ENCODE measurements at regions not wholly inside any gene's neighbourhood (a gene's known extent, or its start where the extent isn't known, plus 50 kb on each side); places are given as distances from the start of the nearest gene placed in this dataset.
A peak's percentile ranks its signal among the peaks of the same experiment; 100 is the strongest.

GRCh38 chr1:60153961-60154360 lies 80.4 kb upstream of the C1orf87 start:
- H3K4me3 Mint-ChIP-seq: no peak overlapping the region
- no CpG with 5 or more reads among the region's 2 CpGs for WGBS (ENCODE audit: extremely low coverage, insufficient read length, low lambda C conversion rate)
- Histone ChIP-seq H4K5ac (ENCODE audit: insufficient read length, low read depth, low read length) (no peak overlapping the region), H3K4me2 (ENCODE audit: insufficient read depth, insufficient read length, low read length) (no peak overlapping the region), H3K27ac (ENCODE audit: insufficient read length, low read depth, low read length) (no peak overlapping the region), H3K23ac (ENCODE audit: insufficient read length, low read depth, low read length) (no peak overlapping the region), H3K79me2 (ENCODE audit: insufficient read depth, low read length) (no peaks in the 10 kb centered on the region), H3K9me3 (ENCODE audit: control insufficient read depth, low read depth, low read length) (no peaks in the 10 kb centered on the region), H3K4me1 (ENCODE audit: insufficient read depth, low read length) (peaks cover 3% of the 10 kb centered on the region; the same call in 1 of the 2 replicates), H2AFZ (ENCODE audit: low read length) (no peak overlapping the region), H2BK20ac (ENCODE audit: low read depth, low read length, poor library complexity, severe bottlenecking) (no peak overlapping the region), H2BK5ac (ENCODE audit: insufficient read length, low read length) (no peak overlapping the region), H3K18ac (ENCODE audit: insufficient read length, low read depth, low read length) (no peak overlapping the region), H2BK12ac (ENCODE audit: insufficient read length, low read depth, low read length) (no peak overlapping the region), H3K9ac (ENCODE audit: extremely low read depth, insufficient read length, low read length) (no peak overlapping the region), H3K4ac (ENCODE audit: low read depth, low read length) (no peak overlapping the region), H3T11ph (ENCODE audit: low read length) (no peak overlapping the region), H2AK5ac (ENCODE audit: insufficient read length, low read length) (no peak overlapping the region), H4K91ac (ENCODE audit: insufficient read length, low read depth, low read length) (no peak overlapping the region), H3K14ac (ENCODE audit: insufficient read depth, low read length) (no peak overlapping the region), H3K79me1 (ENCODE audit: insufficient read depth, low read depth, low read length, poor library complexity, severe bottlenecking) (no peaks in the 10 kb centered on the region), H3K56ac (ENCODE audit: insufficient read length, low read depth, low read length) (no peak overlapping the region), H2BK120ac (ENCODE audit: low read depth, low read length, poor library complexity, severe bottlenecking) (no peak overlapping the region), H4K8ac (replicated peaks; ENCODE audit: insufficient read length, low read depth, low read length) (no peak overlapping the region), H2BK15ac (ENCODE audit: low read depth, low read length) (no peak overlapping the region), H4K20me1 (ENCODE audit: control insufficient read depth, insufficient read depth, insufficient read length) (no peaks in the 10 kb centered on the region), H3K23me2 (ENCODE audit: insufficient read length, low read depth, low read length, poor library complexity, severe bottlenecking) (no peaks in the 10 kb centered on the region), H3K27me3 (ENCODE audit: insufficient read depth, low read length) (no peaks in the 10 kb centered on the region)
- no peaks in the 10 kb centered on the region for H3K36me3 Mint-ChIP-seq (ENCODE audit: insufficient read depth in 1 of 3, low read depth in 3 of 3)
- H3K27me3 Mint-ChIP-seq (ENCODE audit: low read depth): no peaks in the 10 kb centered on the region
- peaks cover 7 to 9% of the 10 kb centered on the region in 2 experiments for H3K4me1 Mint-ChIP-seq
- TF ChIP-seq, protein P1, sequence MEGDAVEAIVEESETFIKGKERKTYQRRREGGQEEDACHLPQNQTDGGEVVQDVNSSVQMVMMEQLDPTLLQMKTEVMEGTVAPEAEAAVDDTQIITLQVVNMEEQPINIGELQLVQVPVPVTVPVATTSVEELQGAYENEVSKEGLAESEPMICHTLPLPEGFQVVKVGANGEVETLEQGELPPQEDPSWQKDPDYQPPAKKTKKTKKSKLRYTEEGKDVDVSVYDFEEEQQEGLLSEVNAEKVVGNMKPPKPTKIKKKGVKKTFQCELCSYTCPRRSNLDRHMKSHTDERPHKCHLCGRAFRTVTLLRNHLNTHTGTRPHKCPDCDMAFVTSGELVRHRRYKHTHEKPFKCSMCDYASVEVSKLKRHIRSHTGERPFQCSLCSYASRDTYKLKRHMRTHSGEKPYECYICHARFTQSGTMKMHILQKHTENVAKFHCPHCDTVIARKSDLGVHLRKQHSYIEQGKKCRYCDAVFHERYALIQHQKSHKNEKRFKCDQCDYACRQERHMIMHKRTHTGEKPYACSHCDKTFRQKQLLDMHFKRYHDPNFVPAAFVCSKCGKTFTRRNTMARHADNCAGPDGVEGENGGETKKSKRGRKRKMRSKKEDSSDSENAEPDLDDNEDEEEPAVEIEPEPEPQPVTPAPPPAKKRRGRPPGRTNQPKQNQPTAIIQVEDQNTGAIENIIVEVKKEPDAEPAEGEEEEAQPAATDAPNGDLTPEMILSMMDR (conservative IDR thresholded peaks at IDR 0.05): no peak
- DNase-seq: no peak
- 0 out of 7 replicates have a peak overlapping the region, but pooled peaks of 1 of the 3 experiments have one; percentile 16 for H3K27ac Mint-ChIP-seq
- H3K9me3 Mint-ChIP-seq: no peaks in the 10 kb centered on the region
